ENCODE measurements at regions not wholly inside any gene's neighbourhood (a gene's known extent, or its start where the extent isn't known, plus 50 kb on each side); places are given as distances from the start of the nearest gene placed in this dataset.

DNA sequence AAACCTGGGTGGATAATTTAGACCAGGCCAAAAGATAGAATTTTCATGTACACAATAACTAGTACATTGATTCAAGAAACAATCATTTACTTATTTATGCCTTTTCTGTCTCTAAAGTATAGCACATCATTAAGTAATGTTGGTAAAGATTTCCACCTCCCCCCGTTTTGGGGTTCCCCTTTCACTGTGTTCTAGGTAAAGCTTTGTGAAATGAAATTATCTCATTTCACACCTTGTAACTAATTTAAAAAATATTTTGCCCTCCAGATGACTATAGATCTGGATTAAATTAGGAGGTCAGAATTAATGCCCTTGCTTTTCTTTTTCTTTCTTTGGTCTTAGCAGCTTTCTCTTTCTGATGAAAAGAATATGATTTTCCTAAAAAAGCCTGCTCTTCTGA lies 328.5 kb upstream of the TBC1D5 start:
- Histone ChIP-seq H2BK120ac (ENCODE audit: low read depth, low read length, poor library complexity, severe bottlenecking) (no peak overlapping the region), H4K5ac (ENCODE audit: insufficient read length, low read depth, low read length) (no peak overlapping the region), H3K23me2 (ENCODE audit: insufficient read length, low read depth, low read length, poor library complexity, severe bottlenecking) (no peaks in the 10 kb centered on the region), H3K27me3 (ENCODE audit: insufficient read depth, low read length) (no peaks in the 10 kb centered on the region), H3K79me2 (ENCODE audit: insufficient read depth, low read length) (no peaks in the 10 kb centered on the region), H3K14ac (ENCODE audit: insufficient read depth, low read length) (no peak overlapping the region), H2BK5ac (ENCODE audit: insufficient read length, low read length) (no peak overlapping the region), H3K79me1 (ENCODE audit: insufficient read depth, low read depth, low read length, poor library complexity, severe bottlenecking) (no peaks in the 10 kb centered on the region), H2BK12ac (ENCODE audit: insufficient read length, low read depth, low read length) (no peak overlapping the region), H3K4ac (ENCODE audit: low read depth, low read length) (no peak overlapping the region), H3K4me2 (ENCODE audit: insufficient read depth, insufficient read length, low read length) (no peak overlapping the region), H4K20me1 (ENCODE audit: control insufficient read depth, insufficient read depth, insufficient read length) (no peaks in the 10 kb centered on the region), H3K9me3 (ENCODE audit: control insufficient read depth, low read depth, low read length) (no peaks in the 10 kb centered on the region), H3K56ac (ENCODE audit: insufficient read length, low read depth, low read length) (no peak overlapping the region), H4K8ac (replicated peaks; ENCODE audit: insufficient read length, low read depth, low read length) (no peak overlapping the region), H3K23ac (ENCODE audit: insufficient read length, low read depth, low read length) (no peak overlapping the region), H2AK5ac (ENCODE audit: insufficient read length, low read length) (no peak overlapping the region), H4K91ac (ENCODE audit: insufficient read length, low read depth, low read length) (no peak overlapping the region), H2AFZ (ENCODE audit: low read length) (no peak overlapping the region), H3K27ac (ENCODE audit: insufficient read length, low read depth, low read length) (no peak overlapping the region), H2BK15ac (ENCODE audit: low read depth, low read length) (no peak overlapping the region), H2BK20ac (ENCODE audit: low read depth, low read length, poor library complexity, severe bottlenecking) (no peak overlapping the region), H3K18ac (ENCODE audit: insufficient read length, low read depth, low read length) (no peak overlapping the region), H3K4me1 (ENCODE audit: insufficient read depth, low read length) (no peaks in the 10 kb centered on the region), H3T11ph (ENCODE audit: low read length) (no peak overlapping the region), H3K9ac (ENCODE audit: extremely low read depth, insufficient read length, low read length) (no peak overlapping the region)
- Mint-ChIP-seq H3K27ac (no peak overlapping the region), H3K4me1 (peaks cover 7 to 13% of the 10 kb centered on the region in 2 experiments), H3K9me3 (no peaks in the 10 kb centered on the region), H3K27me3 (ENCODE audit: low read depth) (no peaks in the 10 kb centered on the region), H3K36me3 (ENCODE audit: insufficient read depth in 1 of 3, low read depth in 3 of 3) (no peaks in the 10 kb centered on the region; a peak in 1 of 7 replicates), H3K4me3 (no peak overlapping the region)
- TF ChIP-seq, protein P1, sequence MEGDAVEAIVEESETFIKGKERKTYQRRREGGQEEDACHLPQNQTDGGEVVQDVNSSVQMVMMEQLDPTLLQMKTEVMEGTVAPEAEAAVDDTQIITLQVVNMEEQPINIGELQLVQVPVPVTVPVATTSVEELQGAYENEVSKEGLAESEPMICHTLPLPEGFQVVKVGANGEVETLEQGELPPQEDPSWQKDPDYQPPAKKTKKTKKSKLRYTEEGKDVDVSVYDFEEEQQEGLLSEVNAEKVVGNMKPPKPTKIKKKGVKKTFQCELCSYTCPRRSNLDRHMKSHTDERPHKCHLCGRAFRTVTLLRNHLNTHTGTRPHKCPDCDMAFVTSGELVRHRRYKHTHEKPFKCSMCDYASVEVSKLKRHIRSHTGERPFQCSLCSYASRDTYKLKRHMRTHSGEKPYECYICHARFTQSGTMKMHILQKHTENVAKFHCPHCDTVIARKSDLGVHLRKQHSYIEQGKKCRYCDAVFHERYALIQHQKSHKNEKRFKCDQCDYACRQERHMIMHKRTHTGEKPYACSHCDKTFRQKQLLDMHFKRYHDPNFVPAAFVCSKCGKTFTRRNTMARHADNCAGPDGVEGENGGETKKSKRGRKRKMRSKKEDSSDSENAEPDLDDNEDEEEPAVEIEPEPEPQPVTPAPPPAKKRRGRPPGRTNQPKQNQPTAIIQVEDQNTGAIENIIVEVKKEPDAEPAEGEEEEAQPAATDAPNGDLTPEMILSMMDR (conservative IDR thresholded peaks at IDR 0.05) = no peak
- no peak for DNase-seq
- WGBS (ENCODE audit: extremely low coverage, insufficient read length, low lambda C conversion rate) = no CpG with 5 or more reads among the region's 1 CpG
